ENCODE measurements at regions not wholly inside any gene's neighbourhood (a gene's known extent, or its start where the extent isn't known, plus 50 kb on each side); places are given as distances from the start of the nearest gene placed in this dataset.
A peak's percentile ranks its signal among the peaks of the same experiment; 100 is the strongest.

DNA sequence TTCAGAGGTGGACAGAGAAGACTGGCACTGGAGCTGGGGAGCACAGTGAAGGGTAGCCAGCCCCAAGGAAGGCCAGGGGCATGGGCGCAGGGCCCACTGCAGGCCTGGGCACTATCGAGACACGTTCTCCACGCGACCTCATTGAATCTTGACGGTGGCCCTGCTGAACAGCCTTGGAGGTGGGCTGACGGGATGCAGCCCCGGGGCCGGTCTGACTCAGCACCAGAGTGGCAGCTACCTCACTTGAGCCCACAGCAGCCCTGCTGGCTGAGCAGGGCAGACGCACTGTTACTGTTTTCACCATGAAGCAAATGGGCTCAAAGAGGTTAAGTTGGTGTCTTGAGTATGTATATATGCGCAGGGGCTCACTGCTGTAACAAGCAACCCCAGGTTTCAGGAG lies 78.8 kb upstream of the FOXF1 start:
- Histone ChIP-seq H3K36me3 (ENCODE audit: control insufficient read depth in 1 of 2, insufficient read depth in 2 of 2, low read length in 2 of 2) (no peaks in the 10 kb centered on the region), H3K4me3 (replicated peaks in 1 of 2; ENCODE audit: low read depth in 1 of 2, low read length in 2 of 2) (no peak overlapping the region), H3K27ac (ENCODE audit: low read depth, low read length) (no peak overlapping the region), H3K9me2 (ENCODE audit: insufficient read depth) (no peaks in the 10 kb centered on the region), H3K9me3 (ENCODE audit: control insufficient read depth in 1 of 2, insufficient read depth in 1 of 2, low read depth in 1 of 2, low read length in 2 of 2) (no peaks in the 10 kb centered on the region), H3K9ac (ENCODE audit: low read length) (no peak overlapping the region), H2AFZ (ENCODE audit: low read depth, low read length, poor library complexity, severe bottlenecking) (no peak overlapping the region), H3K27me3 (ENCODE audit: insufficient read depth, low read length) (peaks cover 27% of the 10 kb centered on the region), H3K79me2 (ENCODE audit: insufficient read depth, low read length) (no peaks in the 10 kb centered on the region), H3K4me1 (ENCODE audit: control insufficient read depth in 1 of 2, insufficient read depth in 2 of 2, low read length in 2 of 2) (no peaks in the 10 kb centered on the region), H3K4me2 (ENCODE audit: low read length) (no peak overlapping the region), H4K20me1 (ENCODE audit: insufficient read depth) (no peaks in the 10 kb centered on the region)
- POLR2A ChIA-PET: no interaction called here
- ATAC-seq: 0 out of 2 replicates have a peak, but pooled peaks have one; percentile 26
- RAD21 ChIA-PET (ENCODE audit: low non-redundant PET in 1 of 2, low total read pairs in 2 of 2, uncharacterized antibody in 2 of 2, unreplicated experiment in 2 of 2): no interaction called here
- BruUV-seq (replicated peaks): no TSS peak
- DNase-seq (ENCODE audit: low read depth, low spot score): no peak
- TF ChIP-seq YY1 (IDR thresholded peaks at IDR 0.05; ENCODE audit: extremely low read depth, insufficient replicate concordance, low read depth, low read length) (no peak), JUND (IDR thresholded peaks at IDR 0.05) (no peak), EZH2phosphoT487 (IDR thresholded peaks at IDR 0.05; ENCODE audit: borderline replicate concordance) (no peak), CEBPB (IDR thresholded peaks at IDR 0.05; ENCODE audit: low read depth) (no peak), ZFX (IDR thresholded peaks at IDR 0.05) (no peak), FOSL1 (IDR thresholded peaks at IDR 0.05; ENCODE audit: low read depth) (no peak), CBX3 (IDR thresholded peaks at IDR 0.05; ENCODE audit: low read depth) (no peak), ELF1 (IDR thresholded peaks at IDR 0.05; ENCODE audit: borderline replicate concordance, low read depth) (no peak), CTCF (IDR thresholded peaks at IDR 0.05 in 2 of 3, conservative IDR thresholded peaks at IDR 0.05 in 1 of 3; ENCODE audit: borderline replicate concordance in 1 of 3, insufficient read depth in 1 of 3, low read depth in 2 of 3, low read length in 2 of 3) (no peak), SRF (IDR thresholded peaks at IDR 0.05; ENCODE audit: low read depth) (no peak), TCF7L2 (IDR thresholded peaks at IDR 0.05; ENCODE audit: borderline replicate concordance, extremely low read depth, insufficient read depth, insufficient read length) (no peak), POLR2AphosphoS5 (IDR thresholded peaks at IDR 0.05; ENCODE audit: low read depth, low read length) (no peak), EZH2 (IDR thresholded peaks at IDR 0.05) (no peak), ZNF274 (IDR thresholded peaks at IDR 0.05; ENCODE audit: low read depth, low read length) (no peak), EGR1 (IDR thresholded peaks at IDR 0.05; ENCODE audit: low read depth) (no peak), MAX (IDR thresholded peaks at IDR 0.05) (no peak), SP1 (IDR thresholded peaks at IDR 0.05; ENCODE audit: low read depth) (no peak), REST (IDR thresholded peaks at IDR 0.05; ENCODE audit: low read depth) (no peak), SIN3A (IDR thresholded peaks at IDR 0.05; ENCODE audit: low read depth) (no peak)
- intact Hi-C loops (cut with micrococcal nuclease): no loop called here
- CTCF ChIA-PET: no interaction called here
